IMR-90 (cell line): ENCODE measurements at regions not wholly inside any gene's neighbourhood (a gene's known extent, or its start where the extent isn't known, plus 50 kb on each side); places are given as distances from the start of the nearest gene placed in this dataset.

Experiments
- ATAC-seq: fragments of 200-7000 bp; cut with Tn5 transposase; 2 replicates; pipeline ENCODE4 v1.9.1; 2020; ENCODE audit warnings: low read depth, mild to moderate bottlenecking, moderate library complexity
- BruUV-seq: library from RNA; stranded (reverse); fragments of 400-500 nt; replicated peaks from 2 replicates; lab custom pipeline; 2021; lab: Mats Ljungman, UMichigan
- CTCF ChIA-PET: fragments of 300-600 bp; formaldehyde crosslinking; extraction: SDS; loops from one replicate; lab custom pipeline; 2021; ENCODE audit warnings: antibody characterized with exemption; lab: Yijun Ruan, JAX
- POLR2A ChIA-PET: fragments of 300-600 bp; sonication (Branson Sonifier 250); formaldehyde crosslinking; loops from one replicate; lab custom pipeline; 2022; ENCODE audit warnings: antibody characterized with exemption; ENCODE audit not compliant: unreplicated experiment; lab: Charles Lee
- DNase-seq: peaks from one replicate; pipeline ENCODE4 v3.0.0; 2013
- H2AFZ ChIP-seq: replicated peaks from 2 replicates; pipeline ENCODE3; 2013; ENCODE audit warnings: low read length, mild to moderate bottlenecking; ENCODE audit not compliant: poor library complexity
- H2AK5ac ChIP-seq: 2 replicates; pipeline ENCODE4 v1.6.1; 2013; ENCODE audit warnings: low read depth, low read length, inconsistent platforms
- H2AK9ac ChIP-seq: replicated peaks from 2 replicates; pipeline ENCODE3; 2013; ENCODE audit warnings: mild to moderate bottlenecking, low read depth, low read length, moderate library complexity; ENCODE audit not compliant: poor library complexity
- H2BK120ac ChIP-seq: 2 replicates; pipeline ENCODE4 v1.6.1; 2013; ENCODE audit warnings: low read depth, low read length, inconsistent platforms
- H2BK15ac ChIP-seq: 3 replicates; pipeline ENCODE4 v1.6.1; 2013; ENCODE audit warnings: low read depth, low read length, inconsistent platforms
- H2BK20ac ChIP-seq: 2 replicates; pipeline ENCODE4 v1.6.1; 2013; ENCODE audit warnings: low read depth, mild to moderate bottlenecking, inconsistent platforms, low read length, moderate library complexity
- H2BK5ac ChIP-seq: 2 replicates; pipeline ENCODE4 v1.6.1; 2013; ENCODE audit warnings: mild to moderate bottlenecking, low read depth, low read length, inconsistent platforms; ENCODE audit not compliant: poor library complexity, severe bottlenecking
- H3K14ac ChIP-seq: replicated peaks from 2 replicates; pipeline ENCODE4 v1.6.1; 2013; ENCODE audit warnings: low read depth, low read length, inconsistent platforms
- H3K18ac ChIP-seq: 2 replicates; pipeline ENCODE4 v1.6.1; 2013; ENCODE audit warnings: low read depth, low read length, control low read depth
- H3K23ac ChIP-seq: 2 replicates; pipeline ENCODE4 v1.6.1; 2013; ENCODE audit warnings: low read depth, low read length, inconsistent platforms
- H3K27ac ChIP-seq: 2 replicates; pipeline ENCODE4 v1.5.1; 2013; ENCODE audit warnings: mild to moderate bottlenecking, control low read depth, low read length; ENCODE audit not compliant: insufficient read depth
- H3K27me3 ChIP-seq: 2 replicates; pipeline ENCODE4 v1.6.1; 2013; ENCODE audit warnings: low read length; ENCODE audit not compliant: control insufficient read depth, insufficient read depth
- H3K36me3 ChIP-seq: 2 replicates; pipeline ENCODE4 v1.6.1; 2013; ENCODE audit warnings: low read length, mixed read lengths; ENCODE audit not compliant: control insufficient read depth, insufficient read depth
- H3K4ac ChIP-seq: 2 replicates; pipeline ENCODE4 v1.6.1; 2013; ENCODE audit warnings: low read depth, low read length, inconsistent platforms
- H3K4me1 ChIP-seq: 2 replicates; pipeline ENCODE4 v1.6.1; 2013; ENCODE audit warnings: low read length, mixed read lengths; ENCODE audit not compliant: control insufficient read depth, insufficient read depth
- H3K4me2 ChIP-seq: 2 replicates; pipeline ENCODE4 v1.6.1; 2013; ENCODE audit warnings: low read depth, mild to moderate bottlenecking, control low read depth, low read length, moderate library complexity
- H3K4me3 ChIP-seq: 2 replicates; pipeline ENCODE4 v1.5.1; 2013; ENCODE audit warnings: low read depth, mild to moderate bottlenecking, control low read depth, low read length, moderate library complexity; ENCODE audit not compliant: insufficient read depth
- H3K56ac ChIP-seq: 2 replicates; pipeline ENCODE4 v1.6.1; 2013; ENCODE audit warnings: low read length, inconsistent platforms; ENCODE audit not compliant: insufficient read depth; ENCODE audit errors: extremely low read depth
- H3K79me1 ChIP-seq, 2 experiments: 2 replicates each; pipeline ENCODE4 v1.6.1; 2013; ENCODE audit warnings: low read length in 2 of 2, inconsistent platforms in 1 of 2, low read depth in 1 of 2
- H3K9ac ChIP-seq: 2 replicates; pipeline ENCODE4 v1.6.1; 2013; ENCODE audit warnings: low read depth, low read length, control low read depth
- H3K9me1 ChIP-seq: 2 replicates; pipeline ENCODE4 v1.6.1; 2013; ENCODE audit warnings: low read length, inconsistent platforms; ENCODE audit not compliant: insufficient read depth
- H3K9me3 ChIP-seq: 2 replicates; pipeline ENCODE4 v1.6.1; 2013; ENCODE audit warnings: low read length; ENCODE audit not compliant: control insufficient read depth, insufficient read depth
- H4K20me1 ChIP-seq: 2 replicates; pipeline ENCODE4 v1.6.1; 2013; ENCODE audit warnings: low read length, inconsistent platforms; ENCODE audit not compliant: insufficient read depth
- H4K5ac ChIP-seq: 2 replicates; pipeline ENCODE4 v1.6.1; 2013; ENCODE audit warnings: mild to moderate bottlenecking, low read depth, low read length, control low read depth
- H4K8ac ChIP-seq, 2 experiments: 2 replicates each; pipeline ENCODE4 v1.6.1; 2013; ENCODE audit warnings: low read depth in 2 of 2, low read length in 2 of 2, control low read depth in 1 of 2, inconsistent platforms in 1 of 2
- H4K91ac ChIP-seq: 2 replicates; pipeline ENCODE4 v1.6.1; 2013; ENCODE audit warnings: low read depth, low read length, inconsistent platforms; ENCODE audit not compliant: insufficient read depth
- BHLHE40 ChIP-seq: fragments of 150-350 bp; IDR thresholded peaks from 2 replicates; pipeline ENCODE4 v1.6.1; 2016; ENCODE audit warnings: mild to moderate bottlenecking, low read depth, low read length
- CEBPB ChIP-seq: IDR thresholded peaks from 2 replicates; pipeline ENCODE4 v1.6.1; 2012; ENCODE audit warnings: low read depth, low read length, improper control_type of control experiment
- CHD1 ChIP-seq: IDR thresholded peaks from 2 replicates; pipeline ENCODE4 v1.6.1; 2012; ENCODE audit warnings: low read depth, low read length, improper control_type of control experiment
- FOS ChIP-seq: fragments of 150-350 bp; IDR thresholded peaks from 2 replicates; pipeline ENCODE4 v1.6.1; 2016; ENCODE audit warnings: low read depth, low read length
- MAFK ChIP-seq: IDR thresholded peaks from 2 replicates; pipeline ENCODE4 v1.6.1; 2012; ENCODE audit warnings: low read depth, low read length, improper control_type of control experiment
- MAZ ChIP-seq: IDR thresholded peaks from 2 replicates; pipeline ENCODE4 v1.6.1; 2012; ENCODE audit warnings: low read depth, mild to moderate bottlenecking, low read length, improper control_type of control experiment, moderate library complexity, borderline replicate concordance
- MXI1 ChIP-seq: IDR thresholded peaks from 2 replicates; pipeline ENCODE4 v1.6.1; 2012; ENCODE audit warnings: low read depth, mild to moderate bottlenecking, low read length, moderate library complexity, borderline replicate concordance
- NFE2L2 ChIP-seq: fragments of 150-350 bp; IDR thresholded peaks from 2 replicates; pipeline ENCODE4 v1.6.1; 2016; ENCODE audit warnings: low read depth, mild to moderate bottlenecking, low read length
- POLR2A ChIP-seq: IDR thresholded peaks from 2 replicates; pipeline ENCODE4 v1.6.1; 2012; ENCODE audit warnings: mild to moderate bottlenecking, low read depth, low read length
- RAD21 ChIP-seq: IDR thresholded peaks from 2 replicates; pipeline ENCODE4 v1.6.1; 2012; ENCODE audit warnings: low read length, improper control_type of control experiment
- RCOR1 ChIP-seq: IDR thresholded peaks from 2 replicates; pipeline ENCODE4 v1.6.1; 2012; ENCODE audit warnings: mild to moderate bottlenecking, low read length, improper control_type of control experiment; ENCODE audit not compliant: insufficient replicate concordance
- RFX5 ChIP-seq: IDR thresholded peaks from 2 replicates; pipeline ENCODE4 v1.8.0; 2012; ENCODE audit warnings: low read depth, mild to moderate bottlenecking, low read length, moderate library complexity
- SMC3 ChIP-seq: fragments of 150-350 bp; IDR thresholded peaks from 2 replicates; pipeline ENCODE4 v1.6.1; 2016; ENCODE audit warnings: low read depth, mild to moderate bottlenecking, antibody characterized with exemption, low read length, moderate library complexity
- WGBS, 2 experiments: methylation state at CpG; one replicate each; pipeline versions ENCODE4 v1.1.5 to v1.1.7; 2013; ENCODE audit warnings: missing lambda C conversion rate in 2 of 2; ENCODE audit not compliant: insufficient read length in 1 of 2; ENCODE audit errors: extremely low coverage in 2 of 2; 5-methylcytosine and 5-hydroxymethylcytosine counted together
- dilution Hi-C: fragments of 300-500 bp; cut with HindIII; formaldehyde crosslinking; loops from one replicate; pipeline ENCODE4 v1.14.3; 2018; ENCODE audit warnings: low sequenced_read_pairs; ENCODE audit not compliant: unreplicated experiment
- in situ Hi-C: fragments of 300-500 bp; cut with MboI; formaldehyde crosslinking; loops from 3 replicates; pipeline ENCODE4 v1.14.3; 2019; ENCODE audit warnings: low sequenced_read_pairs, inconsistent platforms, mixed read lengths
- intact Hi-C: fragments of 100-400 bp; cut with micrococcal nuclease; formaldehyde crosslinking; loops from 2 replicates; pipeline ENCODE4 v1.10.0; 2022
- TF ChIP-seq, protein P1 (sequence below): conservative IDR thresholded peaks from 2 replicates; pipeline ENCODE4 v1.5.1; 2012; ENCODE audit warnings: mild to moderate bottlenecking, low read depth, low read length, improper control_type of control experiment
- TF ChIP-seq, protein P2 (sequence below): fragments of 150-350 bp; IDR thresholded peaks from 2 replicates; pipeline ENCODE4 v1.6.1; 2016; ENCODE audit warnings: low read depth, mild to moderate bottlenecking, low read length, moderate library complexity, borderline replicate concordance
- TF ChIP-seq, protein P3 (sequence below): fragments of 150-350 bp; IDR thresholded peaks from 2 replicates; pipeline ENCODE4 v1.6.1; 2017; ENCODE audit warnings: mild to moderate bottlenecking, antibody characterized with exemption, low read length, low read depth

DNA sequence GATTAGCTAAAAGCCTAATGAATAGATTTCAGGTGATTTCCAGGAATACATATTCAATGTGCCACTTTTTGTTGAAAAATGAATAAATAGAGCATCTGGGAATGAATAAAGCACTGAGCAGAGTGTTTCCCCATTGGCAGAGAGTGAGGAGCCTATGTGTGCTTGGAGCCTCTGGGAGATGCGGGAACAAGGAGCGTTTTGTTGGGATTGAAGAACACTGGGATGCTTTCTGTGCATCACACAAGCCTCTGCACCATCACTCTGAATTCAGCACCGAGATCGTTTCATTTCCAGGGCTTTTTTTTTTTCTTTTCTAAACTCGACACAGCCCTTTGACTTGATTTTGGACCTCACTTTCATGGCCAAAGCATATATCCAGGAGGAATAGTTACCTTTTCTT is 111.4 kb downstream of the BAMBI start:
- Histone ChIP-seq H3K27me3 (peaks cover 44% of the 10 kb centered on the region), H3K9ac (no peak overlapping the region), H4K91ac (no peak overlapping the region), H2BK15ac (no peak overlapping the region), H4K20me1 (no peaks in the 10 kb centered on the region), H3K9me1 (no peaks in the 10 kb centered on the region), H2AK5ac (no peak overlapping the region), H3K56ac (no peak overlapping the region), H3K27ac (no peak overlapping the region), H3K9me3 (no peaks in the 10 kb centered on the region), H3K4ac (no peak overlapping the region), H4K8ac (no peak overlapping the region), H3K4me1 (no peaks in the 10 kb centered on the region), H4K5ac (no peak overlapping the region), H3K18ac (no peak overlapping the region), H2BK20ac (no peak overlapping the region), H2AFZ (no peak overlapping the region), H3K14ac (no peak overlapping the region), H3K79me1 (no peaks in the 10 kb centered on the region), H3K4me2 (no peak overlapping the region), H2BK120ac (no peak overlapping the region), H3K36me3 (no peaks in the 10 kb centered on the region), H3K23ac (no peak overlapping the region), H2AK9ac (no peak overlapping the region), H2BK5ac (no peak overlapping the region), H3K4me3 (no peak overlapping the region)
- no CpG with 5 or more reads among the region's 5 CpGs for WGBS, 2 experiments
- TF ChIP-seq RAD21 (no peak), NFE2L2 (no peak), SMC3 (no peak), RCOR1 (no peak), MAFK (no peak), MAZ (no peak), CEBPB (no peak), RFX5 (no peak), FOS (no peak), POLR2A (no peak), CHD1 (no peak), BHLHE40 (no peak), MXI1 (no peak)
- TF ChIP-seq, protein P1, sequence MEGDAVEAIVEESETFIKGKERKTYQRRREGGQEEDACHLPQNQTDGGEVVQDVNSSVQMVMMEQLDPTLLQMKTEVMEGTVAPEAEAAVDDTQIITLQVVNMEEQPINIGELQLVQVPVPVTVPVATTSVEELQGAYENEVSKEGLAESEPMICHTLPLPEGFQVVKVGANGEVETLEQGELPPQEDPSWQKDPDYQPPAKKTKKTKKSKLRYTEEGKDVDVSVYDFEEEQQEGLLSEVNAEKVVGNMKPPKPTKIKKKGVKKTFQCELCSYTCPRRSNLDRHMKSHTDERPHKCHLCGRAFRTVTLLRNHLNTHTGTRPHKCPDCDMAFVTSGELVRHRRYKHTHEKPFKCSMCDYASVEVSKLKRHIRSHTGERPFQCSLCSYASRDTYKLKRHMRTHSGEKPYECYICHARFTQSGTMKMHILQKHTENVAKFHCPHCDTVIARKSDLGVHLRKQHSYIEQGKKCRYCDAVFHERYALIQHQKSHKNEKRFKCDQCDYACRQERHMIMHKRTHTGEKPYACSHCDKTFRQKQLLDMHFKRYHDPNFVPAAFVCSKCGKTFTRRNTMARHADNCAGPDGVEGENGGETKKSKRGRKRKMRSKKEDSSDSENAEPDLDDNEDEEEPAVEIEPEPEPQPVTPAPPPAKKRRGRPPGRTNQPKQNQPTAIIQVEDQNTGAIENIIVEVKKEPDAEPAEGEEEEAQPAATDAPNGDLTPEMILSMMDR: no peak
- TF ChIP-seq, protein P2, sequence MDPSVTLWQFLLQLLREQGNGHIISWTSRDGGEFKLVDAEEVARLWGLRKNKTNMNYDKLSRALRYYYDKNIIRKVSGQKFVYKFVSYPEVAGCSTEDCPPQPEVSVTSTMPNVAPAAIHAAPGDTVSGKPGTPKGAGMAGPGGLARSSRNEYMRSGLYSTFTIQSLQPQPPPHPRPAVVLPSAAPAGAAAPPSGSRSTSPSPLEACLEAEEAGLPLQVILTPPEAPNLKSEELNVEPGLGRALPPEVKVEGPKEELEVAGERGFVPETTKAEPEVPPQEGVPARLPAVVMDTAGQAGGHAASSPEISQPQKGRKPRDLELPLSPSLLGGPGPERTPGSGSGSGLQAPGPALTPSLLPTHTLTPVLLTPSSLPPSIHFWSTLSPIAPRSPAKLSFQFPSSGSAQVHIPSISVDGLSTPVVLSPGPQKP: no peak
- TF ChIP-seq, protein P3, sequence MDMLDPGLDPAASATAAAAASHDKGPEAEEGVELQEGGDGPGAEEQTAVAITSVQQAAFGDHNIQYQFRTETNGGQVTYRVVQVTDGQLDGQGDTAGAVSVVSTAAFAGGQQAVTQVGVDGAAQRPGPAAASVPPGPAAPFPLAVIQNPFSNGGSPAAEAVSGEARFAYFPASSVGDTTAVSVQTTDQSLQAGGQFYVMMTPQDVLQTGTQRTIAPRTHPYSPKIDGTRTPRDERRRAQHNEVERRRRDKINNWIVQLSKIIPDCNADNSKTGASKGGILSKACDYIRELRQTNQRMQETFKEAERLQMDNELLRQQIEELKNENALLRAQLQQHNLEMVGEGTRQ: no peak
- intact Hi-C loops: no loop called here
- DNase-seq (no peak), ATAC-seq (no peak)
- in situ Hi-C loops: loop anchor here (25.0 kb wide), 1 partner anchor 101 kb away; the partner anchor contains the start of gene BAMBI
- BruUV-seq: no TSS peak
- POLR2A ChIA-PET: no interaction called here
- dilution Hi-C loops: no loop called here
- CTCF ChIA-PET: no interaction called here
